Coronary artery (tissue), 2 donors: ENCODE measurements at regions not wholly inside any gene's neighbourhood (a gene's known extent, or its start where the extent isn't known, plus 50 kb on each side); places are given as distances from the start of the nearest gene placed in this dataset.

Experiments used
- DNase-seq: peaks from one replicate; pipeline ENCODE4 v3.0.0-alpha.2; 2017; ENCODE audit warnings: low spot score
- H3K27ac ChIP-seq, 2 donors: fragments of 200-600 bp; sonication (generic); one replicate each; pipeline ENCODE4 v1.5.1; 2016 to 2019
- H3K4me3 ChIP-seq: fragments of 200-600 bp; sonication (generic); 2 replicates; pipeline ENCODE4 v1.5.1; 2016; ENCODE audit warnings: mild to moderate bottlenecking, moderate library complexity
- CTCF ChIP-seq: fragments of 200-600 bp; sonication (generic); IDR thresholded peaks from one replicate; pipeline ENCODE4 v1.5.1; 2019; ENCODE audit warnings: antibody characterized with exemption

- no peak for DNase-seq
- Histone ChIP-seq H3K4me3 (no peak overlapping the region), H3K27ac (no peak overlapping the region)
- no peak for TF ChIP-seq CTCF
Measured at GRCh38 chr10:26914898-26915297, 54.1 kb upstream of the ABI1 start.

- DNase-seq = no peak
- no peak overlapping the region for H3K4me3 ChIP-seq
- no peak overlapping the region for H3K27ac ChIP-seq
- TF ChIP-seq CTCF = no peak
Measured at GRCh38 chr10:26911811-26912461, 51.2 kb upstream of the ABI1 start.
